ENCODE measurements at regions not wholly inside any gene's neighbourhood (a gene's known extent, or its start where the extent isn't known, plus 50 kb on each side); places are given as distances from the start of the nearest gene placed in this dataset.

- no peak overlapping the region for H3K27ac Mint-ChIP-seq
- peaks cover 0 to 7% (median 6%) of the 10 kb centered on the region in 3 donors for H3K27me3 Mint-ChIP-seq (ENCODE audit: low read depth in 3 of 3)
These were observed 367.9 kb upstream of the TNP1 start for GRCh38 chr2:217227794-217228193.

GRCh38 chr2:217225596-217225995, 365.7 kb upstream of the TNP1 start:
- H3K36me3 Mint-ChIP-seq, result peaks cover 0 to 6% (median 0%) of the 10 kb centered on the region in 3 donors
- no peak overlapping the region for H3K27ac Mint-ChIP-seq
- H3K9me3 Mint-ChIP-seq, result peaks cover 0 to 3% (median 0%) of the 10 kb centered on the region in 6 donors
- H3K4me1 Mint-ChIP-seq, result peaks cover 16 to 19% of the 10 kb centered on the region in 2 donors
- H3K27me3 Mint-ChIP-seq (ENCODE audit: low read depth in 3 of 3), result peaks cover 0 to 9% (median 6%) of the 10 kb centered on the region in 3 donors
- no peak for DNase-seq
- no peak overlapping the region for H3K4me3 Mint-ChIP-seq

More at GRCh38 chr2:217227794-217228193, 367.9 kb upstream of the TNP1 start:
- Mint-ChIP-seq H3K36me3 (peaks cover 0 to 6% (median 0%) of the 10 kb centered on the region in 3 donors), H3K9me3 (peaks cover 0 to 3% (median 0%) of the 10 kb centered on the region in 6 donors), H3K4me1 (peaks cover 10 to 12% of the 10 kb centered on the region in 2 donors), H3K4me3 (no peak overlapping the region)
- no peak for DNase-seq

GRCh38 chr2:217223222-217223930, 363.5 kb upstream of the TNP1 start:
- Mint-ChIP-seq H3K4me3 (peak overlapping the region in 3 of 5 donors; percentile 10 to 61 (median 59)), H3K27me3 (ENCODE audit: low read depth in 3 of 3) (peaks cover 2 to 8% (median 3%) of the 10 kb centered on the region in 3 donors), H3K9me3 (peaks cover 0 to 3% (median 0%) of the 10 kb centered on the region in 6 donors), H3K27ac (peak overlapping the region in 3 of 6 donors; percentile 13 to 72 (median 36)), H3K4me1 (peaks cover 17 to 19% of the 10 kb centered on the region in 2 donors), H3K36me3 (peaks cover 0 to 3% (median 0%) of the 10 kb centered on the region in 3 donors)
- DNase-seq, result peak in 1 of 3 donors; percentile 22

- peak; percentile 9 to 23 (median 15) for DNase-seq
- H3K27me3 Mint-ChIP-seq (ENCODE audit: low read depth in 3 of 3), result peaks cover 5 to 8% (median 6%) of the 10 kb centered on the region in 3 donors
- H3K36me3 Mint-ChIP-seq, result peaks cover 0 to 3% (median 0%) of the 10 kb centered on the region in 3 donors
- H3K9me3 Mint-ChIP-seq, result peaks cover 0 to 3% (median 0%) of the 10 kb centered on the region in 6 donors
- H3K4me1 Mint-ChIP-seq, result peaks cover 18 to 19% of the 10 kb centered on the region in 2 donors
- H3K27ac Mint-ChIP-seq, result peak overlapping the region in 4 of 6 donors; percentile 13 to 57 (median 46)
- H3K4me3 Mint-ChIP-seq, result peak overlapping the region in 3 of 5 donors; percentile 31 to 61 (median 59)
These were observed 362.5 kb upstream of the TNP1 start for GRCh38 chr2:217222309-217222910.

- peaks cover 18 to 19% of the 10 kb centered on the region in 2 donors for H3K4me1 Mint-ChIP-seq
- H3K27ac Mint-ChIP-seq, result no peak overlapping the region
- DNase-seq, result no peak
- no peak overlapping the region for H3K4me3 Mint-ChIP-seq
- H3K27me3 Mint-ChIP-seq (ENCODE audit: low read depth in 3 of 3), result peaks cover 7 to 8% (median 7%) of the 10 kb centered on the region in 3 donors
- H3K36me3 Mint-ChIP-seq, result no peaks in the 10 kb centered on the region
- no peaks in the 10 kb centered on the region for H3K9me3 Mint-ChIP-seq
These were observed 360.6 kb upstream of the TNP1 start for GRCh38 chr2:217220228-217221013.

DNA sequence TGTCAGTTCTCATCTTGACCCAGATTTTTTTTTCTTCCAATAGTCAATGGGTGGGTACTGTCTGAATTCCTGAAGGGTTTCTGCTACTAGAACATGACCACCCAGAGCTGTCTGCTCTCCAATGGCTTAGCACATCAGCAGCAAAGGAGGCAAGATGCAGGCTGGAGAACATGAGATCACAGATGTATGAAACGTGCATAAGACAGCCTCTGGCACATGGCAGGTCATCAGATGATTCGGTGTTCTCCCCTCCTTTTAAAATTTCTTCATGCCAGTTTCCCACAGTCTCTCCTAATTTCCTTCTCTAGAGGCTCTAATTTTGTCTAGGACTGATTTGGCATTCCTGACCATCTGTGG, 359.3 kb upstream of the TNP1 start:
- H3K9me3 Mint-ChIP-seq, result no peaks in the 10 kb centered on the region
- H3K27ac Mint-ChIP-seq, result no peak overlapping the region
- peaks cover 5 to 7% (median 6%) of the 10 kb centered on the region in 3 donors for H3K27me3 Mint-ChIP-seq (ENCODE audit: low read depth in 3 of 3)
- H3K36me3 Mint-ChIP-seq, result no peaks in the 10 kb centered on the region
- peaks cover 18 to 19% of the 10 kb centered on the region in 2 donors for H3K4me1 Mint-ChIP-seq
- no peak overlapping the region for H3K4me3 Mint-ChIP-seq
- no peak for DNase-seq

- H3K27me3 Mint-ChIP-seq (ENCODE audit: low read depth in 3 of 3), result peaks cover 5 to 7% (median 6%) of the 10 kb centered on the region in 3 donors
- H3K27ac Mint-ChIP-seq, result no peak overlapping the region
- no peaks in the 10 kb centered on the region for H3K9me3 Mint-ChIP-seq
These were observed 358.7 kb upstream of the TNP1 start for GRCh38 chr2:217218269-217219163.

DNA sequence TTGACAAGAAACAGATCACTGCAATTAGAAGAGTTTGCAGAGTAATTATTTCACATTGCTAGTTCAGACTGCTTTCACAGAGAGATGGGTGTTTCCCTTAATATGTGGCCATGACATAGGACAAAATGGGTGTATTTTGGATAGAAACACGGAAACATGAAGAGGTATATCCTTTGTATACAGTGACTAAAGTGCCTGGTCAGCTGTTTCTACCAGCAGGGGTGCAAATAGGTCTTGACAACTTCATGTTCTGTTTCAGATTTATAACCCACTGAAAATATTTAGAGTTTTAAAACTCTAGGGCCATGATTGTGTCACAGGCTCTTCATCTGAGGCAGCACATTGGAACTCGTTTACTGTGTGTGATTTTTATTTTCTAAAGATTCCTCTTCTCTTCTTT, 357.1 kb upstream of the TNP1 start:
- H3K4me1 Mint-ChIP-seq, result peaks cover 0 to 2% of the 10 kb centered on the region in 2 donors
- DNase-seq, result no peak
- no peak overlapping the region for H3K27ac Mint-ChIP-seq
- no peaks in the 10 kb centered on the region for H3K36me3 Mint-ChIP-seq
- peaks cover 6 to 7% (median 7%) of the 10 kb centered on the region in 3 donors for H3K27me3 Mint-ChIP-seq (ENCODE audit: low read depth in 3 of 3)
- H3K9me3 Mint-ChIP-seq, result peaks cover 0 to 2% (median 0%) of the 10 kb centered on the region in 6 donors
- H3K4me3 Mint-ChIP-seq, result no peak overlapping the region

More at GRCh38 chr2:217218269-217219163, 358.7 kb upstream of the TNP1 start:
- DNase-seq, result no peak
- Mint-ChIP-seq H3K36me3 (no peaks in the 10 kb centered on the region), H3K4me3 (no peak overlapping the region), H3K4me1 (peaks cover 14 to 16% of the 10 kb centered on the region in 2 donors)

DNA sequence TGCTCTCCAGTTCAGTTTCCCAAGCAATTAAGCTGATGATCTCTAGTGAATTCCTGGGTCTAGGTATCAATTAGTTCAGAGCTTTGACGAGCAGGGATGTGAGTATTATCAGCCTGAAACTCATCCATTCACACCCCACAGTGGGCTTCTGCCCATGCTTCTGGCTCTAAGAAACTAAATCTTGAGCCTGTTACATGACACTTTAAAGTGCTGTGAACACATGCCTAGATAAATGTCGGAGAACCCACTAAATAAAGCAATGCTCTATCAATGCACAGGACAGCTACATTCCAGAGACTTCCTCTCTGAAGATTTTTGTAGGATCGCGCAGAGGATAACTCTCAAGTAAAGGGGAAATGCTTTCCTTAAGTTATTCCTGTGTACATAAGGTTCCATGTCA, 356.5 kb upstream of the TNP1 start:
- peaks cover 6 to 7% (median 7%) of the 10 kb centered on the region in 3 donors for H3K27me3 Mint-ChIP-seq (ENCODE audit: low read depth in 3 of 3)
- H3K9me3 Mint-ChIP-seq, result peaks cover 0 to 2% (median 0%) of the 10 kb centered on the region in 6 donors
- peaks cover 0 to 2% of the 10 kb centered on the region in 2 donors for H3K4me1 Mint-ChIP-seq
- no peak overlapping the region for H3K27ac Mint-ChIP-seq
- no peak overlapping the region for H3K4me3 Mint-ChIP-seq
- no peaks in the 10 kb centered on the region for H3K36me3 Mint-ChIP-seq
- no peak for DNase-seq

DNA sequence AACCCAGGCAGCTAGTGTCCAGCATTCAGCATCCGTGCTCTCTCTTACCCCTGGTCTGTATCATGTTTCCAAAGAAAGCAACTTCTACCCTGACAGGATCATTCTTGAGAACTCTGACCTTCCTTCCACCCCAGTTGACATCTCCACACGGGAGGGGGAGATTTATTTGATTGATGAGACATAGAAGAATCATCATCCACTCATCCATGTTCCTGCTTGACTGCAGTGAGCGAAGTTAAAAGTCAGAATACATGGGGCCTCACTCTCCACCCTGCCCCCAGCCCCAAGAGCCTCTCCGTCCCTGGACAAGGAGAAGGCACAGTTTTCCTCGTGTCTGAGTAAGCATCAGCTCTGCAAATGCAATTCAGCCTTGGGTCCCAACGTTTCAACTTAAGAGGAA, 356.0 kb upstream of the TNP1 start:
- peaks cover 0 to 2% of the 10 kb centered on the region in 2 donors for H3K4me1 Mint-ChIP-seq
- H3K27ac Mint-ChIP-seq, result no peak overlapping the region
- no peak for DNase-seq
- no peak overlapping the region for H3K4me3 Mint-ChIP-seq
- H3K27me3 Mint-ChIP-seq (ENCODE audit: low read depth in 3 of 3), result peaks cover 6 to 10% (median 7%) of the 10 kb centered on the region in 3 donors
- H3K36me3 Mint-ChIP-seq, result no peaks in the 10 kb centered on the region
- H3K9me3 Mint-ChIP-seq, result peaks cover 0 to 2% (median 0%) of the 10 kb centered on the region in 6 donors

DNA sequence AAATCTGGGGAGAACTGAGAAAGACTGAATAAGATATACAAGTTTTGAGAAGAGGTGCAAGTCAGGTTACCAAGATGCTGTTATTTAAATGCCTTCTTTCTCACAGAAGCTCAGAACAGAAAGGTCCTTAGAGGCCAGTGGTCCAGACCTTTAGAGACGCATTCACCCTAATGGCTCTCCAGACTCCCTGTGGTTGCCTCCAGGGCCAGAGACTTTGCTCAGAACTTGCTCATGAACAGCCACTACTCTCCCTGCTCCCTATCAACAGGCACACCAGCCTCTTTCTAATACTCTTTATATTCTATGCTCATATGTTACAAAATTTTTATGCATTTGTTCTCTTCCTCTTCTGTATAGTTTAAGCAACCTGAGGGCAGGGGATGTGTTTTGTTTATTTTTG, 349.0 kb upstream of the TNP1 start:
- H3K4me1 Mint-ChIP-seq, result no peaks in the 10 kb centered on the region

GRCh38 chr2:217207699-217208010, 347.8 kb upstream of the TNP1 start:
- Mint-ChIP-seq H3K4me3 (no peak overlapping the region), H3K9me3 (peaks cover 0 to 1% (median 0%) of the 10 kb centered on the region in 6 donors), H3K36me3 (no peaks in the 10 kb centered on the region), H3K27ac (no peak overlapping the region), H3K27me3 (ENCODE audit: low read depth in 3 of 3) (peaks cover 4 to 20% (median 7%) of the 10 kb centered on the region in 3 donors), H3K4me1 (no peaks in the 10 kb centered on the region)
- no peak for DNase-seq

More for the DNA sequence above, 349.0 kb upstream of the TNP1 start:
- Mint-ChIP-seq H3K27me3 (ENCODE audit: low read depth in 3 of 3) (peaks cover 2 to 17% (median 4%) of the 10 kb centered on the region in 3 donors), H3K36me3 (no peaks in the 10 kb centered on the region), H3K27ac (no peak overlapping the region), H3K9me3 (peaks cover 0 to 2% (median 0%) of the 10 kb centered on the region in 6 donors), H3K4me3 (no peak overlapping the region)
- no peak for DNase-seq
